C4-2B (cell line): ENCODE measurements at regions not wholly inside any gene's neighbourhood (a gene's known extent, or its start where the extent isn't known, plus 50 kb on each side); places are given as distances from the start of the nearest gene placed in this dataset.

Source experiments
- H3K27ac ChIP-seq: fragments of 450-650 bp; 2 replicates; pipeline ENCODE4 v1.5.1; 2017
- CTCF ChIP-seq: fragments of 450-650 bp; conservative IDR thresholded peaks from 2 replicates; pipeline ENCODE4 v1.5.1; 2017; ENCODE audit warnings: mild to moderate bottlenecking
- ZFX ChIP-seq: fragments of 450-650 bp; IDR thresholded peaks from 2 replicates; pipeline ENCODE4 v1.6.1; 2017

DNA sequence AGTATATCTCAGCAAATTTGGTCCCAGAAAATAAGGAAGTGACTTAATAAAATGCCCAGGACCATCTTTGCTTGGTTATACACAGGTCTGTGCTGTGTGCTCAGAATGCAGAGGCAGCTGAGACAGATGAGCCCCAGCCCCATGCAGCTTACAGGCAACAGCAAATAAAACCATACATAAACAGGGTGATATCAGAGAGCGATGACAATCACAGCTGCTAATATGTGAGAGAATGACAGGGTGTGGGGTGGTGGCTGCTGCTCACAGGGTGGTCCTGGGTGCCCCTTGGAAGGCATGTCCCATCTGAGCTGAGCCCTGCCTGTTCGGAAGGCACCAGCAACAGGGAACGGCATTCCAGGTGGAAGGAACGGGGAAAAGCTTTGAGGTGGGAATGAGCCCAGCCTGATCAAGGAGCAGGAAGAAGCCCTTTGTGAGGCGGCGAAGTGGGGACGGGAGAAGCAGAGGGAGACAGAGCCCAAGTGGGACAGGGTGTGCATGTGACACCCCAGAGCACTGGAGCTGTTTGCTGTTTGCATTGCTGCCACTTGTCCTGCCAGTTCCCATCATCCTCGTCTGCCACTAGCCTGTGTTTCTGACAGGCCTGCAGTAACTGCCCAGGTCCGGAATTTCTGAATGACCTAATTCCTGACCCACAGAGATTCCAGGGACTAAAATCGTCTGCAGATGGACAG, 150.5 kb downstream of the KATNIP start:
- no peak overlapping the region for H3K27ac ChIP-seq
- no peak for TF ChIP-seq CTCF

DNA sequence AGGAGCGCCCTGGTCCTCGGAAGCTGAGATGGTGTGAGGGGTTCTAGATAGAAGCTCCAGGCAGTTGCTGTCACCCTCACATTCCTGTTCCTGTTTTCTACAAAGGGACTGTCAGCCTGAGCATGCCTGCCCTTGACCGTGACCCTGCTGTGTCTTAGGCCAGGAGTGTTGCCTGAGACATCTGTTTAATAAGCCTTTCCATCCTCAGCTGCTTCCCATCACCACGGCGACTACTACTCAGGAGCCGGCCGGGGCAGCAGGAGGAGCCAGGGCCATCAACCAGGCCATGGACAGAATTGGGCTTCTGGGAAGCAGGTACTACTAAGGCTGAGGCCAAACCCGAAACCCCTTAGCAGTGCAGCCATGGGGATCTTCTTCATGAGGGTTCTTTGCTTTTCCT, 151.4 kb downstream of the KATNIP start:
- TF ChIP-seq CTCF, result no peak
- TF ChIP-seq ZFX, result no peak
- no peak overlapping the region for H3K27ac ChIP-seq

GRCh38 chr16:27703121-27703520, 153.2 kb downstream of the KATNIP start:
- H3K27ac ChIP-seq, result no peak overlapping the region
- TF ChIP-seq CTCF, result no peak
- no peak for TF ChIP-seq ZFX

GRCh38 chr16:27703545-27703944, 153.6 kb downstream of the KATNIP start:
- TF ChIP-seq ZFX, result no peak
- TF ChIP-seq CTCF, result no peak
- H3K27ac ChIP-seq, result no peak overlapping the region

- TF ChIP-seq ZFX (no peak), CTCF (no peak)
Measured at GRCh38 chr16:27704252-27704651, 154.3 kb downstream of the KATNIP start.

DNA sequence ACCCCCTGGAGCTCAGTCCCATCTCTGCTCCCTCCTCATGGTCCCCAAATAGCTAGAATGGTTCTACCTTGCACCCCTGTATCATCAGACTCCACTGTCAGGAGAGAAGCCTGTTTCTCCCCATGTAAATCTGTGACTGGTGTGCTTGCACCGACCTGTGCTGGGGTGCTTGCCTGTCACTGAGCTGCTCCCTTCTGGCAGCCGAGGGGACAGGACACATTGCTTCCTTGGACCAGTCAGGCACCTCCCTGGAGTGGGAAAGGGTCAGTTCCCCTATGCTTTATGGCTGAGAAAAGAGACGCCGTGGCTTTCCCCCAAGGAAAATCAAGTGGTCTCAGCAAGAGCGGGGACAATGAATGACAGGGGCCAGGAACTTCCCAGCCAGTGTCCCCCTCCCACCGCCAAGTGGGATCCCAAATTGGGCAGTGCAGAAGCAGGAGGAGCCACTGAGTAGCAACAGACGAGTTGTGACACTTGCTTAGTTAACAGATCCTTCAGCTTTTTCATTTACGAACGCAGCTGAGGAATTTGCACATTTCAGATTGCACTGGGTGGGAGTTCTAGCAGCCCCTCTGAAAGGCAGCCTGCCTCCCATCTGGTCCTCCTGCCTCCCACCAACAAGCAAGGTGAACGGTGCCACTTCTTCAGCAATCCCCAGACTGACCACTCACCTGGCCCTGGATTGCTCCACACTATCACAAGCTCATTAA, 156.4 kb downstream of the KATNIP start:
- TF ChIP-seq ZFX (no peak), CTCF (no peak)
- no peak overlapping the region for H3K27ac ChIP-seq

More at GRCh38 chr16:27704252-27704651, 154.3 kb downstream of the KATNIP start:
- no peak overlapping the region for H3K27ac ChIP-seq

GRCh38 chr16:27706866-27707685, 157.1 kb downstream of the KATNIP start:
- TF ChIP-seq ZFX (no peak), CTCF (no peak)
- H3K27ac ChIP-seq, result no peak overlapping the region
